AG20443 (cell line): ENCODE measurements at regions not wholly inside any gene's neighbourhood (a gene's known extent, or its start where the extent isn't known, plus 50 kb on each side); places are given as distances from the start of the nearest gene placed in this dataset.
"Not testable (repeated sequence)": the region's sequence is repeated elsewhere in the genome, so short reads cannot be mapped to it uniquely, and the experiment has no call there.

ENCODE experiments used
- DNase-seq: peaks from one replicate; pipeline ENCODE4 v3.0.0; 2012; ENCODE audit warnings: low spot score, mixed read lengths

DNA sequence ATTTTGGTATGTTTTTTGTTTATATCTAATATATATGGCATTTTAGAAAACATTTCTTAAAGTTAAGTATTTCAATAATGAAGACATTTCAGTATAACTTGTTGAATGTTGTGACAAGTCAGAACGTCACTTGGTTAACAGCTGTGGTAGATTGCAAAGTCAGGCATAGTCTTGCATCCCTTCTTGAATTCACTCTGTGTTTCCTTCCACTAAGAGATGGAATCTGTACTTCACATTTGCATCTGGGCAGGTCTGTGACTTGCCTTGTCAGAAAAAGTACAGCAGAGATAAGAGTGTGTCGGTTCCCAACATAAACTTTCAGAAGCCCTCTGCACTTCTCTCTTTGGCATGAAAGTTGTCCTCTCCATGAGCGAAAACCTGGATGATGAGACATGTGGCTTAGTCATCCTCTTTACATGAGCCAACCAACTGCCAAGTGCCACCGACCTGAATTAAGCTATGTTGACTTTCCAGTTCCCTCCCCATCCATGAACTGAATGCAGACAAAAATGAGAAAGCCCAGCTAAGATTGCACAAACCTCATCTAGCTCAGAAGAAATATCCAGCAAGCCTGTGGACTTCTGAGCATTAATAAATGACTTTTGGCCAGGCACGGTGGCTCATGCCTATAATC lies 1730.2 kb downstream of the MRPL39 start:
- no peak for DNase-seq

DNA sequence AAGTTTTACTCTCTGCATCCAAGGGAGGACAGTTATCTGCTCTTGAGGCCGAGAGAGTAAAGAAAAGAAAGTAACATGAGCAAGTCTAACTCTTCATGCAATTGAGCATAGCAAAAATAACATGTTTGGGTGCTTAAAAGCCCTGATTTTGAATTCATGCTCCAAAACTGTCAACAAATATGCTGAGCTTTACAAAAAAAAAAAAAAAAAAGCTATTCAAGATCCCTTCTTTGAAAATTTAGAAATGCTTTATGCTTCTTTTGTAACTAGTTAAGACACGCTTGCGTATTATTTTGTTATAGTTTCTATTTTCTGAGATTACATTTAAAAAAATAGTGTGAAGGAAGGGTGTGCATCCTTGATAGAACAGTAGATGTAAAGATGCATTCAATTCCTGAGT lies 1733.0 kb downstream of the MRPL39 start:
- DNase-seq, result no peak

DNA sequence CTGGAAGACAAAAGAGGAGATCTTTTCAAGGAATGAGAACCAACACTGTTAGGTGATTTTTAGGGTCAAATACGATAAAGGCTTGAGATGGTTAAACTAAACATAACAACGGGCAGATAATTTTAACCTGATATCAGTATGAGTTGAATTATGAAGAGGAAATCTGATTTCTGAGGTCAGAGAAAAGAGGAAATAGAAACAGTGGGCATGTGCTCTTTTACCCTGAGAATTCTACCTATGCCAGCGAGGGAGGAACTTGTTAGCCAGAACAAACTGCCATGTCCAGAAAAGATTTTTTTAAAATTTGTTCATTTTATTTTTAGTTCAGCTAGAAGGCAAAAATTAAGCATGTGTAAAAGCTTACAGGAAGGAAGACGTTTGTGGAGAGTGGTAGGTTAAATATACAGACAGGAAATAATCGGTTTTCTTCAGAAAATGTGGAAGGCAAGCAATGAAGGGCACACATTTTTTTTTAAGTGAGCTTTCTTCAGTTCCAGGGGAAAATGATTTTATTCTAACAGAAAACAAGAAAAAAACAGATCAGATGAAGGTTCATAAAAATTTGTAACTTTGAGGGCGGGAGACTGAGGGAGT lies 1745.3 kb downstream of the MRPL39 start:
- DNase-seq, result no peak

DNA sequence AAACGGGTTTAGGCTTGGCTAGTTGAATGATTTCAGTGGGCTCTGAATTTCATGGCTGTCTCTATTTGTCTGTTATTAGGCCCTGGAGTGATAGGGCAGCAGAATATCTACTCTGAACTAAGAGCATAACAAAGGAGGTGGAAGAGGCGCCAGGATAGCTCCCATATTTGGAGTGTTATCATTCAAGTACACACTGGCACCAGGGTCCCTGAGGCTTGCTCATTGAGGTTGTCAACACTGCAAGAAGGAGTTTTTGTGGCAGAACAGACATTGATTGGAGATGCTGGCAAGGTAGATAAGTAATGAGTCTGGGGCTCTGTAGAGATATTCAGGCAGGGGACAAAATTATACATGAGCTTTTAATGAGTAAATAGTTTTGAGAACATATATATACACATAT lies 1748.4 kb downstream of the MRPL39 start:
- DNase-seq, result no peak

DNA sequence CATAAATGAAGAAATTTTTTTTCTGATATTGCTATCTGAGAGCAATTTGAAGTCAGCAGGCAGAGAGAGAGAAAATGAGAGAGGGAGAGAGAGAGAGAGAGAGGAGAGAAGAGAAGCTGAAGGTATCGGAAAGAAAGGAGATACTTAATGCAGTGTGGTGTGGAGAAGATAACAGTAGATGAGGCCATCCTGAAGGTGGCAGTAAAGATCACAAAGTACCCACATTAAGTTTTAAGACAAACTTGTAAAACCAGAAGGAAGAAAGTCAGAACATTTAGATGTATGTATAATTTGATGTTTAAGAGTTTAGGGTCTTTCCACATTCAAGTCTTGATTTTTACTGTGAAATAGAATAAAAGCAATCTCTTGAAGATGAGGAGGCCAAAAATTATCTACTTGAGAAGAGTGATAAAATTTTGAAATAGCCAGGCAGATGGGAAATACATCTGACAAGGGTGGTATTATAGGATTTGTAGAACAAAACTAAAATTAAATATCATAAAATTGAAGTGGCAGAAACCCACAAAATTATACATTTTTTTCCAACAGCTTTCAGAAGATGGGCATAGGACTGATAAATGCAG lies 1753.4 kb downstream of the MRPL39 start:
- no peak for DNase-seq

DNA sequence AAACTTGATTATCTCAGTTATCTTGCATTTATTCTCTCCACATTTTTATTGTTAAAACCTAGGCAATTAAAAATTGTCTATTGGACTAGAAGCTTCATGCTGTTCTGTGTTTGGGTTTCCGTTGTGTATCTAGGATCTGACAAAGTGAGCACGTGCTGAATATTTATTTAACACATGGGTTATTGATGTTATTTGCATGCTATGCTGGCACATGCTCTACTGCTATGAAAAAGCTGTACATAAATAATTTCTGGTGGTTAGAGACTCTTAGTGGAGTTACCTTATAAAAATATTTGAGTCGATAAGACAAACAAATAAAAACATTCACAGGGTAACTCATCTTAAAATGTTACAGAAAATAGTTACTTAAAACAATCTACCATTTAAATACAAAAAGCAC lies 1769.7 kb downstream of the MRPL39 start:
- DNase-seq, result no peak

DNA sequence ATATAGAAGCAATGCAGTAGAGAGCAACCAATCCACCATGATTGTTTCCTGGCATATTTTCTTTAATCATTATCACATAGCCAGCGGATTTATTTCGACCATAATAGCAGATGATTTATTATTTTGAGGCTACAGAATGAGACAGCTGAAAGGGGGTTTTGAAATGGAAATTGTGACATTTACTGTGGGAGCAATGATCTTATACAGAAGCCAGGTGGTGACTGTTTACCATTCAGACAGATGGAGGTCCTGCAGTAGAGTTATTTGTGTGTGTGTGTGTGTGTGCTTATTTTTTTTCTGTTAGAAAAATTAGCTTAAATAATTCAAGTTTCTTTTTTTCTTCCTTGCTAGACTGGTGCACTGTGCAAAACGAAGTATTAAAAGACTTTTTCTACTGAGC lies 1784.5 kb downstream of the MRPL39 start:
- no peak for DNase-seq

DNA sequence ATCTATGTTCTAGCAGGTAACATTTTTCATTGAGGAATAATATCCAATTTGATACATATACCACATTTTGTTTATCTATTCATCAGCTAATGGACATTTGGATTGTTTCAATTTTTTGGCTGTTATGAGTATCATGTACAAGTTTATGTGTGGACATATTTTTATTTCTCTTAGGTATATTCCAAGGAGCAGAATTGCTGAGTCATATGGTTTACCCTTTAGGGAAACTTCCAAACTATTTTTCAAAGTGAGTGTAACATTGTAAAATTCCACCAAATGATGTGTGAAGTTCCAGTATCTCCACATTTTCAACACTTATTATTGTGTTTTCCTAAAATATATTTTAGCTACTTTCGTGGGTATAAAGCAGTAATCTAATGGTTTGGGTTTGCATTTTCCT lies 1789.9 kb downstream of the MRPL39 start:
- DNase-seq, result no peak

DNA sequence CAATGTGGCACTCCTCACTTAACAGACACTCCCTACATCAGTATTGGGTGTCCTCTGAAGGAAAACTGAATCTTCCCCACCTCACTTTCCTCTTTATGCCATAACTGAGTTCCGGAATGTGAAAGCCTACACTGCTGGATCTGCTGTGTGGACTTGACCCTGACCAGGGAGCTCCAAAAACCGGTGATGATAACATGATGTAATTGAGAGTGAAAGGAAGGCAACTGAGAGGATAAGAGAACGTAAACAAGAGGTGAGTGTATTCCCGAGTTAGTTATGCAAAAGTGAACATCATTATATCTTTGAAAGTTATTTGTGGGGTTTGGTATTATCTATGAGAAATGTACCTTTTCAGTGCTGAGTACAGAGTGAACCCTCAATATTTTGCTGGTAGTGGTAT lies 1794.8 kb downstream of the MRPL39 start:
- DNase-seq, result no peak

DNA sequence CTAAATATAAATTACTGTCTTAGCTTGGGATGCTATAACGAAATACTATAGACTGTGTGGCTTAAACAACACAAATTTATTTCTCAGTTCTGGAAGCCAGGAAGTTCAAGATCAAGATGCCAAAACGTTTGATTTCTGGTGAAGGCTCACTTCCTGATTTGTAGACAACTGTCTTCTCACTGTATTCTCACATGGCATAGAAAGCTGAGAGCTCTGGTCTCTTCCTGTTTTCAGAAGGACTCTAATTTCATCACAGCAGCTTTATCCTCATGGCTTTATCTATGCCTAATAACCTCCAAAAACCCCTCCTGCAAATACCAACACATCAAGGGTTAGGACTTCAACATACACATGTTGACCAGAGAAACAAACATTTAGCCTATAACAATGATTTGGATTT lies 1795.5 kb downstream of the MRPL39 start:
- DNase-seq, result no peak

DNA sequence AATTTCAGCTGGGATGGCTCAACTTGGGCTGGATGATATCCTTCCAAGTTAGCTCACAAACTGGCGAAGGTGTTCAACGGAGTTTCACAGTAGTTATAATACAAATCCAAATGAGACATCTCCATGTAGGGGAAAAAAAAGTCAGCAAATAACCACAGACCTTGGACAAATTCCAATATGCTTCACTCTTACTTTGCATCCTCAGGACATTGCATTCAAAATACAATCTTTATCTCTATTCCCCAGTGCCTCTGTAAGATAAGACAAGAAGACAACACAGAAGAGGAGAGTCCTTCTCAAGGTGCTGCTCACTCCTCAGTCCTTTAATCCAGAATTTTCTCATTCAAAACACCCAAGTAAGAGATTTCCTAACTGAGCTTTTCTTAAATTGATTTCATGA lies 1797.7 kb downstream of the MRPL39 start:
- no peak for DNase-seq

DNA sequence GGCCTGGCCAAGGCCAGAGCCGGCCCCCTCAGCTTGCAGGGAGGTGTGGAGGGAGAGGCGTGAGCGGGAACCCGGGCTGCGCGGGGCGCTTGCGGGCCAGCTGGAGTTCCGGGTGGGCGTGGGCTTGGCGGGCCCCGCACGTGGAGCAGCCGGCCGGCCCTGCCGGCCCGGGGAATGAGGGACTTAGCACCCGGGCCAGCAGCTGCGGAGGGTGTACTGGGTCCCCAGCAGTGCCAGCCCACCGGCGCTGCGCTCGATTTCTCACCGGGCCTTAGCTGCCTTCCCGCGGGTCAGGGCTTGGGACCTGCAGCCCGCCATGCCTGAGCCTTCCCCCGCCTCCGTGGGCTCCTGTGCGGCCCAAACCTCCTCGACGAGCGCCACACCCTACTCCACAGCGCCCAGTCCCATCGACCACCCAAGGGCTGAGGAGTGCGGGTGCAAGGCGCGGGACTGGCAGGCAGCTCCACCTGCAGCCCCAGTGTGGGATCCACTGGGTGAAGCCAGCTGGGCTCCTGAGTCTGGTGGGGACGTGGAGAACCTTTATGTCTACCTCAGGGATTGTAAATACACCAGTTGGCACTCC lies 1800.2 kb downstream of the MRPL39 start:
- DNase-seq, result not testable (repeated sequence)

DNA sequence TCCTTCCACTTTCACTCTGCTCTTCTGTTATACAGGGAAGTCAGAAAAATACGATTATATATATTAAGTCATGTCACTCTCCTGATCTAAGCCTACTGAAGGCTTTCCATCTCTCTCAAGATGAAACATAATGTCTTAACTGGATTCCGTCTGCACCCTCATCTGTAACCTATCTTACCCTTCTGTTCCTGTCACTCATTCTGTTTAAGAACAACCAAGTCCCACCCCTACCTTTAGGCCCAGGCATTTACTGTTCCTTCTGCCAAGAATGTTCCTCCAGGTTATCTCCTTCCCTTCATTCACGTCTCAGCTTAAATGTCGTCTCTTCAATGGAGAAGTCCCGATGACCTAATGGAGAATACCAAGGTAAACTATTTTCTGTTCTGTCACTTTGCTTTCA lies 1802.4 kb downstream of the MRPL39 start:
- DNase-seq, result no peak

DNA sequence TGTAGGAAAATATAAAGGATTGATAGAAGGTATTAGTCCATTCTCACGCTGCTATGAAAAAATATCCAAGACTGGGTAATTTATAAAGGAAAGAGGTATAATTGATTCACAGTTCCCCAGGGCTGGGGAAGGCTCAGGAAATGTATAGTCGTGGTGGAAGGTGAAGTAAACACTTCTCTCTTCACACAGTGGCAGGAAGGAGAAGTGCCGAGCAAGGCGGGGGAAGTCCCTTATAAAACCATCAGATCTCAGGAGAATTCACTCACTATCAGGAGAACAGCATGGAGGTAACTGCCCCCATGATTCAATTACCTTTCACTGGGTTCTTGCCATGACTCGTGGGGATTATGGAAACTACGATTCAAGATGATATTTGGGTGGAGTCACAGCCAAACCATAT lies 1806.0 kb downstream of the MRPL39 start:
- no peak for DNase-seq

DNA sequence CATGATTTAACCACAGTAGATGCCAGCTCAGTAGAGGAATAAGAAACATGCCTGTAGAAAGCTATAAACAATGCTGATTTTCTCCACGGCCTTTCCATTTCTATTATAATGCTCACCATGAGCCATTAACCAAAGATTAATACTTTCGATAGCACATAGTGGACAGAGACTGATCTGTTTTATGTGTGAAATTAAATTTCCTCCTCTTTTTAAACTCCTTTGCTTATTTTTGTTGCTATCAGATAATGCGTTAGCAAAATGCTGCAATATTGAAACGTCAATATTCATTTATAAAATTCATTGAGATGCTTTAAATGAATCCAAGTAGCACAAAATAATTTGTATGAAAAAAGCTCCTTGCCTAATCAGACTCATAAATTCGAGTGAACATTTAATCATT lies 1807.9 kb downstream of the MRPL39 start:
- no peak for DNase-seq

DNA sequence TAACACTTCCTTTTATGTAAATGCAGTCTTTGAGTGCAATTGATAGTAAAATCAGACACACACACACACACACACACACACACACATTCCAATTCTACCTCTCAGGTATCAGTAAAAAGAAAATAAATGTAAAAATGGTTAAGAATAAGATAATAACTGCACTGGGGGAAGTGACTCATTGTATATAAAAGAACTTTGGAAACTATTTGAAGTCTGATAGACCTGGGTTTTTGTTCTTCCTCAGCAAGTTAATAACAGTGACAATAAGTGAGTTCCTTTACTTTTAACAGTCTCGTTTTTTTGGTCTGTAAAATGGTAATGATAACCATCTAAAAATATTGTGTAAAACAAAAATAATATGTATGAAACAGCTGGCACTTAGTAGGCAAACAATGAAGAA lies 1815.0 kb downstream of the MRPL39 start:
- no peak for DNase-seq

DNA sequence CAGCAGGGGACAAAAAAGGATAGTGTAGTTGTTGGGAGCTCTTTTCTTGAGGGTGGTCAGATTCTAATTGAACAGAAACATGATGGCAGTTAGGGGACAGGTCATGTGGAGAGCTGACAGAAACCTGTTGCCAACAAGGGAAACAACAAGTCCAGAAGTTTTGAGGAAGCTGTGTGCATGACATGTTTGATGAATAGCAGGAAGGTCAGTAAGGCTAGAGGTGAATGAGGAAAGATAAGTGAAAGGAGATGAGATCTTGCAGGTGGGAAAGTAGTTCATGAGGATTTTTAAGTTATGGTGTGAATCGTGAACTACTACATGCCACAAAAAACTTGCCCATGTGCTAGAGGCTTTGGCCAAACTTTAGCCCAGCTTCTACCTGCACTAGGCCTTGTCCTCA lies 1817.4 kb downstream of the MRPL39 start:
- no peak for DNase-seq

DNA sequence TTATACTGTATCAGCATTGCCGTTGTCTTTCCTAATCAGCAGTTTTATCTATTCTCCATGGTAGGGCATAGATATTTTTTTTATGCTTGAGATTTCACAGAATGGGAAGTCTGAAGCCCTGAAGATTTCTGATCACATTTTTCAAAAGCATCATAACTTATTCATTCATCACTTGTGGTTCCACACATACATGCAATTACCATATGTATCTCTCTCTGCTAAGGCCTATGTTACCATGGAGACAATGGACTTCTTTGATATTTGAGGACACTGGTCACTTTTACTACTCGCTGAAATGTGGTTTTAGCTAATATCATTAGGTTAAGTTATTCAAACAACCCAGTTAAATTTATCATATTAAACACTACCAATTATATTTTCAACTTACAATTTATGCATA lies 1827.0 kb downstream of the MRPL39 start:
- DNase-seq, result no peak

DNA sequence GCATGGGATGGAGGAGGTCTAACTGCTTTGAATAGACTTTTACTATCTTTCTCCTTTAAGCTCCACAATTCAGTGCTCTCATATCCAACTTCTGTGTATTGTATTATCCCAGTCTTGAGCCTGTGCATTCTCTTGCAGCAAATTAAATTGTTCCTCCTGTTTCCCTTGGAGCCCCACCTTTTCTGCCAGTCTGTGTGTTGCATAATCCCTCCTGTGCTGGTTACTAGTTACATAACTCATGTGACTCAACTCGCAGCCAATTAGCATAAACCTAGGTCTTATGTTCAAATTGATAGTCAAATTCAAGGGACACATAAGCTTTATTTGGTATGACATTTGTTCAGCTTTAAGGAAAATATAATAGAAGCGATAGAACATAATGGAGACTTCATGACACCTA lies 1863.5 kb downstream of the MRPL39 start:
- DNase-seq, result no peak

DNA sequence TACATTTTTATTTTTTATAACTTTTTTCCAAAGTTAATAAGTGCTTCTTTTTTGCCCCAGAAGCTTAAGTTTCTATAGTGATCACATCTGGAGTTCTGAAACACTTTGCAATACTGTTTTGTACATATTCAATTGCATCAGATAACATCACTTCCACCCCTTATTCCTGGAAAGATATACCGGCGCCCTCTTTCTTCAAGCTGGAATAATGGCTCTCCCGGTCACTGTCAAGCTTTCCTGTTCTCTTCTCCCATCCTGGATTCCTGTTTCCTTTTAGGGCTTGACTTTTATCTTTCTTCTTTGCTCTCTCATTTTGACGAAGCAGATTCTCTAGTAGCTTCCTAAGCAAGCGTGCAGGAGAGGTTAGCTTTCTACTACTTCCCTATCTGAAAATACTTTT lies 1866.8 kb downstream of the MRPL39 start:
- no peak for DNase-seq

DNA sequence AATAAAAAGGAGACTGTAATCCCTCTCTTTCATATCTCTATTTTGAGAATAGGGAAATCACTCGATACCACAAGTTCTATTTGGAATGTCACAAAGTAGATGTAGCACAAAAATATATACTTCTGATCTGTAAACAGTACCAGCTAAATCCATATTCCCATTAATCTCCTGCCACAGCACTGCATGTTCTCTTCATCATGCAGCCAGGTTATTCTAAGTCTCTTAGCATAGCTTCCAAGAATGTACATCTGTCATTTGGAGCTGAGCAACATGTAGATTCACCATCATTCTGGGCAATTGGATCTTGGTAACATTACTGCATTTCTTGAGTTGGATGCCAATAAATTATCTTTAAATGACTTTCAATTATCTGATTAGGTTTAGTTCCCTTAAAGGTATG lies 1874.5 kb downstream of the MRPL39 start:
- no peak for DNase-seq

DNA sequence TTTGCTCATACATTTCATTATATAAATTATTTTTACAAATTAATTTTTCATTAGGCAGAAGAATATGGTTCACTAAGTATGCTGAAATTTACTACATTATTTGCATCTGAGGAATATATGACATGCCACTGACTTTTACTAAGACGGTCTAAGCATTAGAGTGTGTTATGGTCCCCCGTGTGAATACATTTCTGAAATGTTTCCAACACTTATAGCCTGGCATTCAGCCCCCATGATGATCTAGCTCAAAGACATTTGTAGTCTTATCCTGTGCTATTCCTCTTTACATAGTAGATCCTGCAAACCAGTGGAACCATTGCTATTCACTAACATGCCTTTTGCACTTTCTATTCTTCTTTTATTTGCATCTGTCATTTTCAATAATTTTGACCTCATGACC lies 1878.0 kb downstream of the MRPL39 start:
- no peak for DNase-seq

DNA sequence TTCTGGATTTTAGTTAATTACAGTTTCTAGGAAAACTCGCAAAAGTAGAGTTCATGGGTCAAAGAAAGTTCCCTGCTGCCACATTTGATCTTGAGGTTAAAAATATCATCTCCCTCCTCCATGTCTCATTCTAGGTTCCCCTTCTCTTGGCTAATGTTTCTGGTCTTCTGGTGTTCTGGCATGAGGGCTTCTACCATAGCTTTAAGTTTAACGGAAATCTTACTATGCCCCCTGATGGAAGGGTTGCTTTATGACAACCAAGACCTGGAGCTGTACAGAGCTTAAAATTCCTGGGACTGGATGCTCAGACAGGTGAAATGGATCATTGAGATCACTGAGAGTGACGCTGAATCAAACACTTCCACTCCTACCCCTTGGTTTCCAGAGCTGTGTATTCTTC lies 1881.7 kb downstream of the MRPL39 start:
- no peak for DNase-seq
